Endothelial cell of umbilical vein (primary cell): ENCODE measurements at regions not wholly inside any gene's neighbourhood (a gene's known extent, or its start where the extent isn't known, plus 50 kb on each side); places are given as distances from the start of the nearest gene placed in this dataset.

ENCODE experiments used
- BruUV-seq: library from RNA; stranded (reverse); fragments of 400-500 nt; replicated peaks from 2 replicates; lab custom pipeline; 2021; lab: Mats Ljungman, UMichigan
- CTCF ChIA-PET: fragments of 300-600, 350-600 bp; sonication (Branson Sonifier 250); formaldehyde crosslinking; loops from one replicate; lab custom pipeline; 2021; ENCODE audit warnings: antibody characterized with exemption, inconsistent platforms; lab: Charles Lee
- POLR2A ChIA-PET: fragments of 300-600, 350-600 bp; sonication (Branson Sonifier 250); formaldehyde crosslinking; loops from one replicate; lab custom pipeline; 2021; ENCODE audit warnings: antibody characterized with exemption, inconsistent platforms; lab: Charles Lee
- DNase-seq: peaks from one replicate; pipeline ENCODE4 v3.0.0-alpha.2; 2011; ENCODE audit warnings: low read depth, low spot score
- FAIRE-seq: peaks from 2 replicates; lab custom pipeline; 2011; peaks lifted over from hg19 to GRCh38; lab: Jason Lieb, UNC
- H2AFZ ChIP-seq: 2 replicates; pipeline ENCODE4 v1.6.0; 2012; ENCODE audit warnings: low read depth, low read length, control low read depth, inconsistent platforms
- H3K27ac ChIP-seq: 2 replicates; pipeline ENCODE4 v1.5.1; 2011; ENCODE audit warnings: low read depth, mild to moderate bottlenecking, control low read depth, low read length, moderate library complexity; ENCODE audit not compliant: insufficient read depth
- H3K27me3 ChIP-seq, 2 experiments: 2 replicates each; pipeline versions ENCODE4 v1.6.0 to v1.6.1; 2011; ENCODE audit warnings: low read length in 2 of 2, mixed read lengths in 1 of 2; ENCODE audit not compliant: control insufficient read depth in 2 of 2, insufficient read depth in 2 of 2
- H3K36me3 ChIP-seq, 2 experiments: 2 replicates in 1 of 2; 3 replicates in 1 of 2; pipeline ENCODE4 v1.5.1; 2011; ENCODE audit warnings: low read length in 2 of 2, mild to moderate bottlenecking in 1 of 2, moderate library complexity in 1 of 2; ENCODE audit not compliant: control insufficient read depth in 2 of 2, insufficient read depth in 2 of 2; ENCODE audit errors: extremely low read depth in 1 of 2
- H3K4me1 ChIP-seq: 3 replicates; pipeline ENCODE4 v1.5.1; 2011; ENCODE audit warnings: mild to moderate bottlenecking, low read length; ENCODE audit not compliant: control insufficient read depth, insufficient read depth; ENCODE audit errors: extremely low read depth
- H3K4me2 ChIP-seq: 2 replicates; pipeline ENCODE4 v1.6.1; 2011; ENCODE audit warnings: low read length, control low read depth, mixed read lengths; ENCODE audit not compliant: insufficient read depth
- H3K4me3 ChIP-seq, 3 experiments: fragments of 200-600 bp in 1 of 3; sonication (generic), shearing (Covaris generic) in 1 of 3; replicated peaks in 1 of 3; 2 replicates each; pipeline ENCODE4 v1.5.1; 2011 to 2016; ENCODE audit warnings: control low read depth in 3 of 3, low read length in 3 of 3, mild to moderate bottlenecking in 2 of 3, inconsistent platforms in 1 of 3, low read depth in 1 of 3, moderate library complexity in 1 of 3; ENCODE audit not compliant: insufficient read depth in 1 of 3
- H3K79me2 ChIP-seq: 2 replicates; pipeline ENCODE4 v1.6.0; 2012; ENCODE audit warnings: low read length, inconsistent platforms; ENCODE audit not compliant: control insufficient read depth, insufficient read depth
- H3K9ac ChIP-seq: replicated peaks from 2 replicates; pipeline ENCODE3; 2011; ENCODE audit warnings: low read length, control low read depth; ENCODE audit not compliant: insufficient read depth; ENCODE audit errors: extremely low read depth
- H3K9me1 ChIP-seq: replicated peaks from 3 replicates; pipeline ENCODE4 v1.6.0; 2011; ENCODE audit warnings: mild to moderate bottlenecking, low read length; ENCODE audit not compliant: control insufficient read depth, insufficient read depth; ENCODE audit errors: extremely low read depth
- H3K9me3 ChIP-seq: replicated peaks from 2 replicates; pipeline ENCODE4 v1.5.1; 2012; ENCODE audit warnings: low read length, inconsistent platforms; ENCODE audit not compliant: control insufficient read depth, insufficient read depth
- H4K20me1 ChIP-seq: replicated peaks from 2 replicates; pipeline ENCODE3; 2011; ENCODE audit warnings: mild to moderate bottlenecking, low read length; ENCODE audit not compliant: control insufficient read depth, insufficient read depth; ENCODE audit errors: extremely low read depth
- EZH2 ChIP-seq: IDR thresholded peaks from 2 replicates; pipeline ENCODE4 v1.6.1; 2012; ENCODE audit warnings: borderline replicate concordance, low read depth, mild to moderate bottlenecking, moderate library complexity, low read length, inconsistent platforms; ENCODE audit not compliant: severe bottlenecking
- FOS ChIP-seq: IDR thresholded peaks from 2 replicates; pipeline ENCODE4 v1.6.1; 2011; ENCODE audit warnings: mild to moderate bottlenecking, low read length, moderate library complexity, borderline replicate concordance; ENCODE audit not compliant: insufficient read depth
- GATA2 ChIP-seq: IDR thresholded peaks from 2 replicates; pipeline ENCODE4 v1.7.0; 2011; ENCODE audit warnings: low read depth, mild to moderate bottlenecking, moderate library complexity, mixed read lengths, low read length; ENCODE audit not compliant: insufficient read length, insufficient read depth
- JUN ChIP-seq: IDR thresholded peaks from 2 replicates; pipeline ENCODE4 v1.6.1; 2011; ENCODE audit warnings: borderline replicate concordance, low read depth; ENCODE audit not compliant: insufficient read length, insufficient read depth
- MYC ChIP-seq: IDR thresholded peaks from one replicate; pipeline ENCODE4 v1.6.1; 2011; ENCODE audit warnings: mild to moderate bottlenecking, low read depth, low read length
- POLR2AphosphoS5 ChIP-seq: IDR thresholded peaks from 2 replicates; pipeline ENCODE4 v1.6.1; 2012; ENCODE audit warnings: low read depth, mild to moderate bottlenecking, control low read depth, low read length, moderate library complexity; ENCODE audit not compliant: insufficient read depth
- dilution Hi-C: fragments of 300-500 bp; cut with MboI; formaldehyde crosslinking; loops from one replicate; pipeline ENCODE4 v1.15.0; 2019; ENCODE audit warnings: low sequenced_read_pairs; ENCODE audit not compliant: extremely low pct_ligation_motif_present
- intact Hi-C: fragments of 100-400 bp; cut with micrococcal nuclease; formaldehyde crosslinking; loops from one replicate; pipeline ENCODE4 v1.10.0; 2022
- TF ChIP-seq, protein P1 (sequence below): IDR thresholded peaks from 2 replicates; pipeline ENCODE4 v1.6.1; 2011; ENCODE audit not compliant: insufficient read depth, insufficient read length
- TF ChIP-seq, protein P2 (sequence below), 2 donors: IDR thresholded peaks; 1 replicate in 1 of 2; 2 replicates in 1 of 2; pipeline ENCODE4 v1.5.1; 2011; ENCODE audit warnings: low read length in 2 of 2, mild to moderate bottlenecking in 2 of 2, moderate library complexity in 2 of 2, control low read depth in 1 of 2, inconsistent platforms in 1 of 2, low read depth in 1 of 2; ENCODE audit not compliant: insufficient read depth in 1 of 2; ENCODE audit errors: extremely low read depth in 1 of 2

DNA sequence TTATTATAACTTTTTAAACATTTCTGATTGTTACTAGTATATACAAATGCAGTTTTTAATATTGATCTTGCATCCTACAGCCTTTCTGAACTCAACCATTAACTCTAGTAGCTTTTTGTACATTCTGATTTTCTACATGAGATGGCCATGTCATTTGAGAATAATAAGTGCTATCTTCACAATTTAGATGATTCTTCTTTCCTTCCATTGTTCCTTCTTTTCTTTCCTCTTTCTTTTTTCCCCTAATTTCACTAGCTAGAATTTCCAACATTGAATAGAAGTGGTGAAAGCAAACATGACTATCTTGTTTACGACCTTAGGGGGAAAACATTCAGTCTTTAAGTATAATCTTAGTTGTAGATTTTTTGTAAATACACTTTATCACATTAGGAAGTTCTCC, 128.2 kb upstream of the PRSS16 start:
- ChIA-PET POLR2A (no interaction called here), CTCF (no interaction called here)
- dilution Hi-C loops (no loop called here), intact Hi-C loops (no loop called here)
- no peak for TF ChIP-seq GATA2
- TF ChIP-seq, protein P1, sequence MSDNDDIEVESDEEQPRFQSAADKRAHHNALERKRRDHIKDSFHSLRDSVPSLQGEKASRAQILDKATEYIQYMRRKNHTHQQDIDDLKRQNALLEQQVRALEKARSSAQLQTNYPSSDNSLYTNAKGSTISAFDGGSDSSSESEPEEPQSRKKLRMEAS, result no peak
- TF ChIP-seq EZH2, result no peak
- TF ChIP-seq POLR2AphosphoS5, result no peak
- no peak for TF ChIP-seq FOS
- TF ChIP-seq, protein P2, sequence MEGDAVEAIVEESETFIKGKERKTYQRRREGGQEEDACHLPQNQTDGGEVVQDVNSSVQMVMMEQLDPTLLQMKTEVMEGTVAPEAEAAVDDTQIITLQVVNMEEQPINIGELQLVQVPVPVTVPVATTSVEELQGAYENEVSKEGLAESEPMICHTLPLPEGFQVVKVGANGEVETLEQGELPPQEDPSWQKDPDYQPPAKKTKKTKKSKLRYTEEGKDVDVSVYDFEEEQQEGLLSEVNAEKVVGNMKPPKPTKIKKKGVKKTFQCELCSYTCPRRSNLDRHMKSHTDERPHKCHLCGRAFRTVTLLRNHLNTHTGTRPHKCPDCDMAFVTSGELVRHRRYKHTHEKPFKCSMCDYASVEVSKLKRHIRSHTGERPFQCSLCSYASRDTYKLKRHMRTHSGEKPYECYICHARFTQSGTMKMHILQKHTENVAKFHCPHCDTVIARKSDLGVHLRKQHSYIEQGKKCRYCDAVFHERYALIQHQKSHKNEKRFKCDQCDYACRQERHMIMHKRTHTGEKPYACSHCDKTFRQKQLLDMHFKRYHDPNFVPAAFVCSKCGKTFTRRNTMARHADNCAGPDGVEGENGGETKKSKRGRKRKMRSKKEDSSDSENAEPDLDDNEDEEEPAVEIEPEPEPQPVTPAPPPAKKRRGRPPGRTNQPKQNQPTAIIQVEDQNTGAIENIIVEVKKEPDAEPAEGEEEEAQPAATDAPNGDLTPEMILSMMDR (IDR thresholded peaks at IDR 0.05; ENCODE audit: extremely low read depth in 1 of 2, insufficient read depth in 1 of 2, low read depth in 1 of 2, low read length in 2 of 2), result no peak
- no peak for TF ChIP-seq MYC
- no peak for TF ChIP-seq JUN
- Histone ChIP-seq H3K79me2 (no peaks in the 10 kb centered on the region), H3K36me3 (no peaks in the 10 kb centered on the region), H3K9me1 (no peaks in the 10 kb centered on the region), H2AFZ (no peak overlapping the region), H3K27ac (no peak overlapping the region), H3K4me3 (no peak overlapping the region), H3K9ac (no peak overlapping the region), H3K4me2 (no peak overlapping the region), H3K4me1 (no peaks in the 10 kb centered on the region), H4K20me1 (no peaks in the 10 kb centered on the region), H3K27me3 (peaks cover 0 to 4% of the 10 kb centered on the region in 2 experiments), H3K9me3 (no peaks in the 10 kb centered on the region)
- BruUV-seq, result no TSS peak
- DNase-seq (no peak), FAIRE-seq (no peak)
